DND-41 (cell line): ENCODE measurements at regions not wholly inside any gene's neighbourhood (a gene's known extent, or its start where the extent isn't known, plus 50 kb on each side); places are given as distances from the start of the nearest gene placed in this dataset.

Source experiments
- CTCF ChIP-seq: IDR thresholded peaks from 2 replicates; pipeline ENCODE4 v1.5.1; 2012; ENCODE audit warnings: borderline replicate concordance, low read length, moderate library complexity, mild to moderate bottlenecking; ENCODE audit not compliant: poor library complexity, severe bottlenecking; ENCODE audit errors: extremely low read depth
- EZH2 ChIP-seq: IDR thresholded peaks from 3 replicates; pipeline ENCODE4 v1.6.1; 2012; ENCODE audit warnings: borderline replicate concordance, low read depth, mild to moderate bottlenecking, moderate library complexity, low read length, inconsistent platforms; ENCODE audit not compliant: severe bottlenecking

- TF ChIP-seq CTCF (no peak), EZH2 (no peak)
These were observed 205.9 kb upstream of the PPP2R2D start for GRCh38 chr10:131694781-131695495.
